K562 (cell line): ENCODE measurements at regions not wholly inside any gene's neighbourhood (a gene's known extent, or its start where the extent isn't known, plus 50 kb on each side); places are given as distances from the start of the nearest gene placed in this dataset.
A peak's percentile ranks its signal among the peaks of the same experiment; 100 is the strongest.

Experiments used
- ATAC-seq: fragments of 200-7000 bp; cut with Tn5 transposase; 3 replicates; pipeline ENCODE4 v1.9.1; 2020; ENCODE audit warnings: moderate library complexity
- BruUV-seq: library from RNA; stranded (reverse); fragments of 400-500 nt; replicated peaks from 2 replicates; lab custom pipeline; 2021; lab: Mats Ljungman, UMichigan
- CTCF ChIA-PET: fragments of 300-600 bp; formaldehyde crosslinking; extraction: SDS; loops from one replicate; lab custom pipeline; 2021; ENCODE audit warnings: low intra/inter-chr PET ratio; lab: Yijun Ruan, JAX
- POLR2A ChIA-PET: fragments of 300-600, 350-650 bp; sonication (Branson Sonifier 250); formaldehyde crosslinking; extraction: SDS; loops from one replicate; lab custom pipeline; 2021; ENCODE audit warnings: antibody characterized with exemption, inconsistent platforms; lab: Yijun Ruan, JAX
- DNase-seq, 4 experiments: peaks; one replicate each; pipeline versions ENCODE4 v3.0.0 to v3.0.0-alpha.2; 2011 to 2018; ENCODE audit warnings: low spot score in 3 of 4, mixed read lengths in 3 of 4; ENCODE audit errors: extremely low read depth in 1 of 4
- FAIRE-seq: peaks from 2 replicates; lab custom pipeline; 2011; peaks lifted over from hg19 to GRCh38; lab: Jason Lieb, UNC
- H2AFZ ChIP-seq: 2 replicates; pipeline ENCODE4 v1.6.0; 2011; ENCODE audit warnings: low read depth, low read length, control low read depth, inconsistent platforms
- H3K27ac ChIP-seq: fragments of 200-600 bp; 3 replicates; pipeline ENCODE4 v1.8.0; 2011; ENCODE audit warnings: low read depth, mild to moderate bottlenecking, control low read depth, inconsistent platforms, low read length, moderate library complexity, mixed read lengths; ENCODE audit errors: extremely low read depth
- H3K27me3 ChIP-seq, 2 experiments: fragments of 300-600 bp in 1 of 2; 2 replicates in 1 of 2; 3 replicates in 1 of 2; pipeline versions ENCODE4 v1.6.0 to v1.8.0; 2011; ENCODE audit warnings: inconsistent platforms in 2 of 2, low read length in 2 of 2, mild to moderate bottlenecking in 1 of 2, mixed read lengths in 1 of 2, moderate library complexity in 1 of 2; ENCODE audit not compliant: control insufficient read depth in 2 of 2, insufficient read depth in 2 of 2
- H3K36me3 ChIP-seq: fragments of 300-600 bp; 3 replicates; pipeline ENCODE4 v1.8.0; 2011; ENCODE audit warnings: mild to moderate bottlenecking, low read length, inconsistent platforms; ENCODE audit not compliant: control insufficient read depth, insufficient read depth
- H3K4me1 ChIP-seq, 2 experiments: fragments of 200-600 bp in 1 of 2; replicated peaks in 1 of 2; 2 replicates in 1 of 2; 3 replicates in 1 of 2; pipeline versions ENCODE4 v1.5.1 to v1.8.0; 2011; ENCODE audit warnings: inconsistent platforms in 2 of 2, low read length in 2 of 2, mild to moderate bottlenecking in 1 of 2, mixed read lengths in 1 of 2, moderate library complexity in 1 of 2; ENCODE audit not compliant: control insufficient read depth in 2 of 2, insufficient read depth in 2 of 2
- H3K4me2 ChIP-seq: 2 replicates; pipeline ENCODE4 v1.6.1; 2011; ENCODE audit warnings: low read length, control low read depth, inconsistent platforms, mixed read lengths; ENCODE audit not compliant: insufficient read depth
- H3K4me3 ChIP-seq: fragments of 200-600 bp; sonication (generic), shearing (Covaris generic); 2 replicates; pipeline ENCODE4 v1.5.1; 2016; ENCODE audit warnings: control low read depth, inconsistent platforms
- H3K79me2 ChIP-seq: fragments of 200-600 bp; 3 replicates; pipeline ENCODE4 v1.8.0; 2011; ENCODE audit warnings: low read length, inconsistent platforms; ENCODE audit not compliant: control insufficient read depth, insufficient read depth
- H3K9ac ChIP-seq, 2 experiments: 2 replicates each; pipeline versions ENCODE4 v1.6.0 to v1.6.1; 2011; ENCODE audit warnings: low read depth in 2 of 2, low read length in 2 of 2, control low read depth in 1 of 2, inconsistent platforms in 1 of 2, mild to moderate bottlenecking in 1 of 2, mixed read lengths in 1 of 2; ENCODE audit not compliant: insufficient read depth in 1 of 2
- H3K9me1 ChIP-seq: one replicate; pipeline ENCODE4 v1.6.0; 2011; ENCODE audit warnings: inconsistent platforms, mild to moderate bottlenecking, low read length, moderate library complexity; ENCODE audit not compliant: control insufficient read depth, insufficient read depth
- H3K9me3 ChIP-seq: replicated peaks from 2 replicates; pipeline ENCODE4 v1.5.1; 2011; ENCODE audit warnings: low read depth, low read length, inconsistent platforms; ENCODE audit not compliant: control insufficient read depth, insufficient read depth
- H4K20me1 ChIP-seq: replicated peaks from 2 replicates; pipeline ENCODE4 v1.6.1; 2011; ENCODE audit warnings: low read length, inconsistent platforms, mixed read lengths; ENCODE audit not compliant: control insufficient read depth, insufficient read depth
- C11orf30 ChIP-seq: fragments of 450-650 bp; IDR thresholded peaks from 2 replicates; pipeline ENCODE4 v1.6.1; 2016; ENCODE audit warnings: low read depth, mild to moderate bottlenecking
- CEBPG ChIP-seq, 3 experiments: fragments of 200-800 bp in 1 of 3; sonication (Bioruptor generic) in 1 of 3; sonication (generic) in 1 of 3; formaldehyde crosslinking in 1 of 3; IDR thresholded peaks in 2 of 3; conservative IDR thresholded peaks in 1 of 3; 2 replicates each; pipeline versions ENCODE4 v1.6.1 to v1.8.0; 2016 to 2022; ENCODE audit warnings: missing compliant biosample characterization in 2 of 3, missing genetic modification characterization in 2 of 3, mild to moderate bottlenecking in 1 of 3, missing genetic modification reagents in 1 of 3
- HOXB6 ChIP-seq: fragments of 250-450 bp; sonication (Bioruptor Pico); IDR thresholded peaks from 2 replicates; pipeline ENCODE4 v1.5.1; 2022; ENCODE audit warnings: mild to moderate bottlenecking, borderline replicate concordance
- ILK ChIP-seq: fragments of 450-650 bp; IDR thresholded peaks from 2 replicates; pipeline ENCODE4 v1.6.1; 2016; ENCODE audit warnings: missing genetic modification characterization, low read depth, mild to moderate bottlenecking, missing compliant biosample characterization, moderate library complexity, borderline replicate concordance
- JUND ChIP-seq, 2 experiments: IDR thresholded peaks; 2 replicates in 1 of 2; 3 replicates in 1 of 2; pipeline ENCODE4 v1.6.1; 2011; ENCODE audit warnings: borderline replicate concordance in 2 of 2, low read depth in 2 of 2, low read length in 2 of 2, improper control_type of control experiment in 1 of 2, missing biosample characterization in 1 of 2, missing genetic modification characterization in 1 of 2, missing genetic modification reagents in 1 of 2
- MAFK ChIP-seq: IDR thresholded peaks from 2 replicates; pipeline ENCODE4 v1.6.1; 2011; ENCODE audit warnings: low read length, improper control_type of control experiment
- STAG1 ChIP-seq: sonication (generic); formaldehyde crosslinking; IDR thresholded peaks from 2 replicates; pipeline ENCODE4 v1.5.0; 2020; ENCODE audit warnings: missing genetic modification reagents, borderline replicate concordance
- TCF7 ChIP-seq: sonication (generic); IDR thresholded peaks from 2 replicates; pipeline ENCODE4 v1.6.1; 2016; ENCODE audit warnings: antibody characterized with exemption, borderline replicate concordance
- ZNF41 ChIP-seq: fragments of 250-450 bp; sonication (Bioruptor Pico); conservative IDR thresholded peaks from 2 replicates; pipeline ENCODE4 v1.4.0; 2020; ENCODE audit warnings: mild to moderate bottlenecking
- ZNF764 ChIP-seq: fragments of 250-450 bp; sonication (Bioruptor Pico); IDR thresholded peaks from 2 replicates; pipeline ENCODE4 v1.4.0; 2020; ENCODE audit warnings: low read depth, mild to moderate bottlenecking, moderate library complexity
- WGBS: fragments of 100-300 bp; shearing (Covaris generic); methylation state at CpG from one replicate; pipeline ENCODE4 v1.1.6; 2016; ENCODE audit warnings: low coverage, mixed read lengths; ENCODE audit not compliant: insufficient coverage; ENCODE audit errors: missing lambda C conversion rate; 5-methylcytosine and 5-hydroxymethylcytosine counted together
- in situ Hi-C: fragments of 300-500 bp; cut with MboI; formaldehyde crosslinking; loops from 4 replicates; pipeline ENCODE4 v1.15.0; 2018; ENCODE audit warnings: inconsistent platforms, mixed read lengths
- intact Hi-C: fragments of 100-400 bp; cut with micrococcal nuclease; formaldehyde crosslinking; loops from 2 replicates; pipeline ENCODE4 v1.14.2; 2022
- TF ChIP-seq, protein P1 (sequence below): fragments of 250-450 bp; sonication (Bioruptor Pico); IDR thresholded peaks from 2 replicates; pipeline ENCODE4 v1.6.1; 2021; ENCODE audit warnings: mild to moderate bottlenecking
- TF ChIP-seq, protein P2 (sequence below): fragments of 250-450 bp; sonication (Bioruptor Pico); IDR thresholded peaks from 2 replicates; pipeline ENCODE4 v1.4.0; 2020; ENCODE audit warnings: mild to moderate bottlenecking

DNA sequence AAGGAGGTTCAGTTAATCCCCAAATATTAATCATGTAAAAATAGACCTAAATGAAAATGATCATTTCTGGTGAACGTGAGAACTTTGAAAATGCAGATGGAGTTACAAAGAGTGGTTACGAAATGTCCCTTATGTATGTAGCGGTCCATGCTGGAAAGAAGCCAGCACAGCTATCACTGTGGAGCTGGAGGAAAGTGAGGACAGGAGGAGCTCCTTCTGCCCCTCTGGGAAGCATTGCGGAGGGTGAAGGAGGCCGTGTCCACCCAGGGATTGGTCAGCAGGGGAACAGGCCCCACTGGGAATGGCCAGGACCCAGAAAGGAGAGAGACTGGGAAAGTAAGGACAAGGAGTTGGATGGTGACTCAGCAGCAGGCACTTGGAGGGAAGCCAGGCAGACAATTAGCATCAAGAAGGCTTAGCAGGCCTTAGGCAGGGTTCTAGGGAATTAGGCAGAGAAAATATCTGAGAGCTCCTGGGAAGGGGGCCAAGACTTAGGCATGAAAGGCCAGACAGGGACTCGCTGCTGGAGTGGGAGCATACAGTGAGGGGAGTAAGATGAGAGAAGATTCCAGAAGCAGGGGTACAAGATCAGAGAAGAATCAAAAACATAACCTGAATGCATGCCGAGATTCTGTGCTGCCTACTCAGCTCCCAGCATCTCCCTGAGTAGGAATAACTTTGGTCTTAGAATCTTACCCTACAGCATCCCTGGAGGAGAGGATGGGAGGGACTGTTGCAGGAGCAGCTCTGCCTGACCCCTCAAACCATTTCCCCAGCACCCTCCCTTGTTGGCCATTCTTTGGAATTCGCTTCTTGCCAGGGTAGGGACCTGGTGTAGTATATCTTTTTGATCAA, 171.0 kb upstream of the UMPS start:
- Histone ChIP-seq H4K20me1 (no peaks in the 10 kb centered on the region), H3K9me1 (no peaks in the 10 kb centered on the region), H3K4me3 (no peak overlapping the region), H3K9ac (no peak overlapping the region), H3K4me2 (no peak overlapping the region), H3K27me3 (peaks cover 4 to 9% of the 10 kb centered on the region in 2 experiments; a peak in 3 of 5 replicates), H3K4me1 (peaks cover 0 to 5% of the 10 kb centered on the region in 2 experiments; a peak in 3 of 5 replicates), H2AFZ (no peak overlapping the region), H3K9me3 (no peaks in the 10 kb centered on the region), H3K27ac (no peak overlapping the region), H3K36me3 (no peaks in the 10 kb centered on the region), H3K79me2 (no peaks in the 10 kb centered on the region)
- intact Hi-C loops = loop anchor here (5.0 kb wide), 1 partner anchor 542 kb away; no protein-coding TSS in a partner anchor
- FAIRE-seq (no peak), DNase-seq (peak in 1 of 4 experiments; percentile 35), ATAC-seq (peak; percentile 54)
- ChIA-PET CTCF (interaction anchor here (0.8 to 2.5 kb wide), 3 partner anchors 62 to 208 kb away, joined by 4 to 10 read pairs (median 9); no protein-coding TSS in a partner anchor), POLR2A (no interaction called here)
- WGBS = 33% methylated on average over 8 of the region's 8 CpGs
- in situ Hi-C loops = no loop called here
- BruUV-seq = no TSS peak
- TF ChIP-seq, protein P1, sequence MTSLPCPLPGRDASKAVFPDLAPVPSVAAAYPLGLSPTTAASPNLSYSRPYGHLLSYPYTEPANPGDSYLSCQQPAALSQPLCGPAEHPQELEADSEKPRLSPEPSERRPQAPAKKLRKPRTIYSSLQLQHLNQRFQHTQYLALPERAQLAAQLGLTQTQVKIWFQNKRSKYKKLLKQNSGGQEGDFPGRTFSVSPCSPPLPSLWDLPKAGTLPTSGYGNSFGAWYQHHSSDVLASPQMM (CRISPR knock-in tag) = no peak
- TF ChIP-seq STAG1 (CRISPR knock-in tag) = no peak
- TF ChIP-seq MAFK = peak; percentile 17; the same call in 1 of the 2 replicates
- 0 out of 2 replicates have a peak, but pooled peaks have one; percentile 12 for TF ChIP-seq JUND (IDR thresholded peaks at IDR 0.05; ENCODE audit: borderline replicate concordance, low read depth, low read length)
- TF ChIP-seq JUND (tag; IDR thresholded peaks at IDR 0.05; ENCODE audit: borderline replicate concordance, low read depth, low read length) = no peak
- no peak for TF ChIP-seq HOXB6
- no peak for TF ChIP-seq ILK (tag)
- TF ChIP-seq ZNF41 (CRISPR knock-in tag) = no peak
- no peak for TF ChIP-seq TCF7
- TF ChIP-seq C11orf30 = peak; percentile 71; the same call in 1 of the 2 replicates
- no peak for TF ChIP-seq CEBPG (CRISPR knock-in tag; IDR thresholded peaks at IDR 0.05)
- 0 out of 4 replicates have a peak, but pooled peaks of 1 of the 2 experiments have one; percentile 14 for TF ChIP-seq CEBPG (tag; conservative IDR thresholded peaks at IDR 0.05 in 1 of 2, IDR thresholded peaks at IDR 0.05 in 1 of 2)
- no peak for TF ChIP-seq ZNF764 (CRISPR knock-in tag)
- TF ChIP-seq, protein P2, sequence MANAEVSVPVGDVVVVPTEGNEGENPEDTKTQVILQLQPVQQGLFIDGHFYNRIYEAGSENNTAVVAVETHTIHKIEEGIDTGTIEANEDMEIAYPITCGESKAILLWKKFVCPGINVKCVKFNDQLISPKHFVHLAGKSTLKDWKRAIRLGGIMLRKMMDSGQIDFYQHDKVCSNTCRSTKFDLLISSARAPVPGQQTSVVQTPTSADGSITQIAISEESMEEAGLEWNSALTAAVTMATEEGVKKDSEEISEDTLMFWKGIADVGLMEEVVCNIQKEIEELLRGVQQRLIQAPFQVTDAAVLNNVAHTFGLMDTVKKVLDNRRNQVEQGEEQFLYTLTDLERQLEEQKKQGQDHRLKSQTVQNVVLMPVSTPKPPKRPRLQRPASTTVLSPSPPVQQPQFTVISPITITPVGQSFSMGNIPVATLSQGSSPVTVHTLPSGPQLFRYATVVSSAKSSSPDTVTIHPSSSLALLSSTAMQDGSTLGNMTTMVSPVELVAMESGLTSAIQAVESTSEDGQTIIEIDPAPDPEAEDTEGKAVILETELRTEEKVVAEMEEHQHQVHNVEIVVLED = no peak
